Activated CD4-positive, CD25-positive, alpha-beta regulatory T cell (primary cell): ENCODE measurements at regions not wholly inside any gene's neighbourhood (a gene's known extent, or its start where the extent isn't known, plus 50 kb on each side); places are given as distances from the start of the nearest gene placed in this dataset.

ENCODE experiments used
- DNase-seq, 4 experiments: peaks; one replicate each; lab custom pipeline; 2025; lab: John Stamatoyannopoulos, UW

DNA sequence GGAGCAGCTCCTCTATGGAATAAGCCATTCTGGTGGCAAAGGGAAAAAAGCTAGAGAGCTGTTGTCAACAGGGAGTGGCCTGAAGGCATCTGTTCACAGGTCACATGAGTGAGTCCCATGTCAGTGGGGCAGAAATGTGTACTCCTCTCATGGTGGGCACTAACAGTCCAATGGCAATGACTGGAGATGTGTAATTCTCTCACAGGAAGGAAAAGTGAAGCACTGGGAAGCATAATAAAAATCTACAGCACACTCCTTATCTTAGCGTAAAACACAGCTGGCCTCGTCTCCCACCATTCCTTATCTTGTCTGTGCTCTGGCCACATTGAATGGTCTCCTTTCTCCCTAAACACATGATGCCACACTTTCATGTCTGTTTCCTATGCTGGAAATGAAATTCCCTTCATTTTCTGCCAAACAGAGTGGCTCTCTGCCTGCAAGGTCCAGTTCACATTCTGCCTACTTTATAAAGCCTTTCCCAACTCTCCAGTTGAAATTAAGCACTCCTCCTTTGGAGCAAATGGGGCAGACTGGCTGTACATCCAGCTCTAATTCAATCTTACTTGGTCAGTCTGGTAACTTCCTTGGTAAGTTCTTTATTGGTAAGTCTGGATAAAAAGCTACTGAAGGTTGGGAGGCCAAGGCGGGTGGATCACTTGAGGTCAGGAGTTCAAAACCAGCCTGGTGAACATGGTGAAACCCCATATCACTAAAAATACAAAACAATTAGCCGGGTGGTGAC lies 139.8 kb downstream of the RPL22L1 start:
- no peak for DNase-seq

- no peak for DNase-seq
These were observed 141.8 kb downstream of the RPL22L1 start for GRCh38 chr3:170728181-170728580.

- no peak for DNase-seq
These were observed 141.9 kb upstream of the SLC7A14 start for GRCh38 chr3:170727754-170728153.

DNA sequence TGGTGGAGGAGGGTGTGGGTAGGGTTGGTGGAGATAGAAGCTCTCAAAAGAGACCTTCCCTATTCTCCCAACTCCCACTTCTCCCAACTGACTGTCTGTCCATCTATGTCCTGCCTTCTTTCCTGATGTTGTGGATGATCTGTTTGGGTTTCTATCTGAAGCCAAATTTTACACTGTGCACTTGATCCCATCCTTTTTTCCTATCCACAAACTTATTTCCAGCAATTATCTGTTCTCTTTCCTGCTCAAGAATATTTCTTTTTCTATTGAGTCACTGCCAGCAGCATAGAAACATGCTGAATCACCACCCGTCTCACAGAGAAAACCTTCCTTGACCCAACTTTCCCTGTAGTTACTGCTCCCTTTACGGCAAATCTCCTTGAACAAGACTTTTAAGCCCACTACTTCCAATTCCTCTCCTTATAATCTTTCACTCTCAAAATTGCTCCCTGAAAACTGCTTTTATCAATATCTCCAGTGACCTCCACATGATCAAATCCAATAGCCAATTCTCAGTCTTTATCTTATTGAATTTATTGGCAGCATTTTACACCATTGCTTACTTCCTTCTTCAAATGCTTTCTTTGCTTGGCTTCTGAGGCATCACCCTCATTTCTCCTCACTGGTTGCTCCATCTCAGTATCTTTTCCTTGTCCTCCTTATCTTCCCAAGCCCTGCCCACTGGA lies 141.2 kb upstream of the SLC7A14 start:
- DNase-seq, result no peak

DNA sequence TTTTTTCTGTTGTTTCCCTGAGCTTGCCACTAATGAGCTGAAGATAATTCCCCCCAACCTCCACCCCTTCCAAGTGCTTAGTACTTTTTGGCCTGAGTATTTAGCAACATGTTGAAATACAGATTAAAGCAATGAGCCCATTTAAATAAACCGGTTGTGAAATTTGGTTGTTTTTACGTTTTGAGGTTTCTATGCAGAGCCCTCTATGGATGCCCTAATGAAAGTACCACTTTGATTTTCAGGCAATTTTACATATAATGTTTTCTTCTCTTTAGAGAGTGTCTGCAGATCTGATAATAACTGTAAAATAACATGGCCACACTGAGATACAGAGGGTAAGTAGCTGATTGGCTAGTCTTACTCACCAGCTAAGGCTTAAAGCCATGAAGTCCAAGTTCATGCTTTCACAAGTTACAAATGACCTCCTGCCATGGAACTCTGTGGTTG lies 139.4 kb upstream of the SLC7A14 start:
- DNase-seq, result no peak

- no peak for DNase-seq
These were observed 138.9 kb upstream of the SLC7A14 start for GRCh38 chr3:170724599-170725280.

GRCh38 chr3:170723241-170723640 lies 137.4 kb upstream of the SLC7A14 start:
- DNase-seq, result no peak

GRCh38 chr3:170721563-170721962 lies 135.7 kb upstream of the SLC7A14 start:
- DNase-seq, result no peak

- DNase-seq, result no peak
These were observed 133.4 kb upstream of the SLC7A14 start for GRCh38 chr3:170719300-170719699.

GRCh38 chr3:170718848-170719247 lies 133.0 kb upstream of the SLC7A14 start:
- DNase-seq, result no peak

- DNase-seq, result no peak
These were observed 131.8 kb upstream of the SLC7A14 start for GRCh38 chr3:170717410-170718402.

- no peak for DNase-seq
These were observed 130.4 kb upstream of the SLC7A14 start for GRCh38 chr3:170716172-170716805.

DNA sequence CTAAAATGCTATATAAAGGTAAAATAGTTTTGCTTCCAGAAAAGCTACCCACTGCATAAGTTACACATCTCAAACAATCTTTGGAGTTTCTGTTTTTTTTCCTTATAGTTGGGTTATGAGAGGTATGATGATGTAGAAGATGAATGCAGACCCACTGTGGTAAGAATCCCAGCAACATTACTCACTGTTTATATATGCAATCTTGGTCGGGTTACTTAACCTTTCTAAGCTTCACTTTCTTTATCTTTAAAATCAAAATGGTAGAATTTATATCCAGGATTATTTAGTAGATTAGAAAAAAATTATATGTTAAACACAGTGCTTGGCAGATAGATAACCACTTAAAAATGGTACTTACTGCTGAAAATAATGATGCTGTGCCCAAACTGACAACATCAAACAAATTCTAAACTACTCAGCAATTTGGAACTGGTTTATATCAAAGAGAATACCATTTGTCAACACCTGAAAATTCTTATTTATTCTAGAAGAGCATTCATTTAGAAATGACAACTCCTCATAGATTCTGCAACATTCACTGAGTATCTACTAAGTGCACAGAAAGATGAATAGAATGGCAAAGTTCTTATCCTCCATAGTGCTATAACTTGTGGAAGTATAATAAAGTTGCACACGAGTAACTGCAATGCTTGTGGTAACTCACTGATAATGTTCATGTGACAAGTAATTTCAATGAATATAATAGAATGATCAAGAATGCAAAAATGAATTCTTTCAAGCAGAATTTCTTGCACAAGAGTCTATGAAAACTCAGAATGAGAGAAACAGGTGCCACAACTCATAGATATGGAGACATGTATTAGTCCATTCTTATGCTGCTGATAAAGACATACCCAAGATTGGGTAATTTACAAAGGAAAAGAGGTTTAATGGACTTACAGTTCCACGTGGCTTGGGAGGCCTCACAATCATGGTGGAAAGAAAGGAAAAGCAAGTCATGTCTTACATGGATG lies 129.0 kb upstream of the SLC7A14 start:
- DNase-seq, result no peak

- no peak for DNase-seq
These were observed 128.2 kb upstream of the SLC7A14 start for GRCh38 chr3:170714122-170714521.

DNA sequence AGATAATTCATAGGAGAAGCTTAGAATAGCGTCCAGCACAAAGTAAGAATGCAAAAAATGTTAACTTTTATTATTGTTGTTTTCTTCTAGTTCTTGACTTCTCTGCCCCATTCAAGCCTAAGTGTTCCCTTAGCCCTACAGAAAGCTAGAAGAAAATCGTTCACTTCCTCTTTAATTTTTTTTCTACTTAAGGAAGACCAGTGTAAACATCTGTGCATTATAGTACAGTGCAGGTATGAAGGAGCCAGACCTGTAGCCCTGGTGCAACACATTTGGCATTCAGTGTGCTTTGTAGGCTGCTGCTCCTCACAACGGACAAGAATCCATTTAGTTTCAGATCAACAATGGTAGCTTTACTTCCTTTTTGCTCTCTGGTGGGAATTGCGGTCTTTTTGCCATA lies 127.8 kb upstream of the SLC7A14 start:
- no peak for DNase-seq

- no peak for DNase-seq
These were observed 126.9 kb upstream of the SLC7A14 start for GRCh38 chr3:170712798-170713197.

DNA sequence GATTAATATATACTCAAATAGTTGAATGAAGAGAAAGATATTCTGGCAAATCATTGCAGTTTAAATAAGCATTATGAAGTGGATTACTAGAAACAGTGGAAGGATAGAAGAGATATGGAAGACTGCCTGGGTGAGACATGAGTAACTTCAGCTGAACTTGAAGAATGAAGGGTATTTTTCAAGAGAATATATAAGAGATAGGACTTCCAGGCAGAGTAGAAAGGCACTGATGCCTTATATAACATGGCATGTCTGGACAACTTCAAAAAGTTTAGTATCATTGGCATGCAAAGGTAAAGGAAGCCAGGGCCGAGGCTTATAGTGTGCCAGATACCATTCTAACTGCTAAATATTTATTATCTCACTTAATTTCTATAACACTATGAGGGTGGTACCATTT lies 126.5 kb upstream of the SLC7A14 start:
- no peak for DNase-seq

DNA sequence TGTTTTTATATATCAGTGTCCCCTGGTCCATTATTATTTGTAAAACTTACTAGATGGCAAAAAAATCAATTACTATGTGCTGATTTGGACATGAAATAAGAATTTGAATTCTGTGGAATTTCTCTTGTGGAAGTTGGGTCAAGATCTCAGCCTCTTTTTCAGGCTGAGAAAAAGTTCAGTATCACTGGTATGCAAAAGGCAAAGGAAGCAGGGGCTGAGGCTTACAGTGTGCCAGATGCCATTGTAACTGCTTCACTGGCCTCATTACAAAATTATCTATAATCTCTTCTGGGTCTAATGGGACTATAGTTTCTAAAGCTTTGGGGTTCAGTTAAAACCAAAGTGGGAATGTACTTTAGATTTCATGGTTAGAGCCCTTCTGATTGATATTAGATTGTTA lies 125.9 kb upstream of the SLC7A14 start:
- DNase-seq, result no peak

GRCh38 chr3:170709046-170709445 lies 123.2 kb upstream of the SLC7A14 start:
- no peak for DNase-seq

- DNase-seq, result no peak
These were observed 122.0 kb upstream of the SLC7A14 start for GRCh38 chr3:170707899-170708298.
